ENCODE measurements at regions not wholly inside any gene's neighbourhood (a gene's known extent, or its start where the extent isn't known, plus 50 kb on each side); places are given as distances from the start of the nearest gene placed in this dataset.
"Not testable (repeated sequence)": the region's sequence is repeated elsewhere in the genome, so short reads cannot be mapped to it uniquely, and the experiment has no call there.

- no peak for DNase-seq
Measured at GRCh38 chrX:114450911-114451310, 133.0 kb upstream of the HTR2C start.

GRCh38 chrX:114451397-114451796 is 132.5 kb upstream of the HTR2C start:
- no peak for DNase-seq

- no peak for DNase-seq
Measured at GRCh38 chrX:114462266-114462665, 121.6 kb upstream of the HTR2C start.

GRCh38 chrX:114465689-114466088 is 118.2 kb upstream of the HTR2C start:
- no peak for DNase-seq

GRCh38 chrX:114472008-114472407 is 111.9 kb upstream of the HTR2C start:
- DNase-seq, result not testable (repeated sequence)

- no peak for DNase-seq
Measured at GRCh38 chrX:114472788-114473187, 111.1 kb upstream of the HTR2C start.

GRCh38 chrX:114500622-114501021 is 83.3 kb upstream of the HTR2C start:
- no peak for DNase-seq

GRCh38 chrX:114508756-114509155 is 75.1 kb upstream of the HTR2C start:
- DNase-seq, result no peak

GRCh38 chrX:114519524-114519923 is 64.4 kb upstream of the HTR2C start:
- no peak for DNase-seq

GRCh38 chrX:114520701-114521100 is 63.2 kb upstream of the HTR2C start:
- DNase-seq, result peak; percentile 0

GRCh38 chrX:114532111-114532805 is 51.6 kb upstream of the HTR2C start:
- no peak for DNase-seq

All from COR-L47 (cell line).